Muscle layer of colon (tissue), 2 donors: ENCODE measurements at regions not wholly inside any gene's neighbourhood (a gene's known extent, or its start where the extent isn't known, plus 50 kb on each side); places are given as distances from the start of the nearest gene placed in this dataset.

Experiments
- H3K27ac ChIP-seq: one replicate; pipeline ENCODE4 v1.7.0; 2013; ENCODE audit warnings: low read depth, mild to moderate bottlenecking, low read length, moderate library complexity
- H3K27me3 ChIP-seq, 2 donors: one replicate each; pipeline ENCODE4 v1.7.0; 2013; ENCODE audit warnings: low read length in 2 of 2, mild to moderate bottlenecking in 2 of 2; ENCODE audit not compliant: insufficient read depth in 2 of 2, control insufficient read depth in 1 of 2
- H3K36me3 ChIP-seq: one replicate; pipeline ENCODE4 v1.7.0; 2013; ENCODE audit warnings: mild to moderate bottlenecking, low read length; ENCODE audit not compliant: insufficient read depth
- H3K4me1 ChIP-seq: one replicate; pipeline ENCODE4 v1.7.0; 2013; ENCODE audit warnings: mild to moderate bottlenecking, low read length; ENCODE audit not compliant: insufficient read depth
- H3K4me3 ChIP-seq, 2 donors: one replicate each; pipeline ENCODE4 v1.7.0; 2013; ENCODE audit warnings: low read length in 2 of 2, low read depth in 1 of 2, mild to moderate bottlenecking in 1 of 2, moderate library complexity in 1 of 2
- H3K9ac ChIP-seq: one replicate; pipeline ENCODE4 v1.7.0; 2013; ENCODE audit warnings: low read length
- H3K9me3 ChIP-seq: one replicate; pipeline ENCODE4 v1.7.0; 2013; ENCODE audit warnings: mild to moderate bottlenecking, low read length
- donor health status: abdominal sarcoma.
- donor health status: Adenocarcinoma of cecum.

- Histone ChIP-seq H3K4me1 (no peaks in the 10 kb centered on the region), H3K4me3 (no peak overlapping the region), H3K36me3 (no peaks in the 10 kb centered on the region), H3K27me3 (peaks cover 0 to 45% of the 10 kb centered on the region in 2 donors), H3K27ac (no peak overlapping the region), H3K9ac (no peak overlapping the region), H3K9me3 (no peaks in the 10 kb centered on the region)
Measured at GRCh38 chr7:1324028-1324900, 91.6 kb downstream of the UNCX start.

- peaks cover 0 to 49% of the 10 kb centered on the region in 2 donors for H3K27me3 ChIP-seq
Measured at GRCh38 chr7:1325246-1325645, 92.6 kb downstream of the UNCX start.

GRCh38 chr7:1325646-1326510 is 93.2 kb downstream of the UNCX start:
- H3K4me1 ChIP-seq: no peaks in the 10 kb centered on the region
- peaks cover 0 to 50% of the 10 kb centered on the region in 2 donors for H3K27me3 ChIP-seq
- no peaks in the 10 kb centered on the region for H3K36me3 ChIP-seq
- H3K9me3 ChIP-seq: no peaks in the 10 kb centered on the region
- no peak overlapping the region for H3K9ac ChIP-seq
- no peak overlapping the region for H3K4me3 ChIP-seq
- H3K27ac ChIP-seq: no peak overlapping the region

More at GRCh38 chr7:1325246-1325645, 92.6 kb downstream of the UNCX start:
- Histone ChIP-seq H3K4me3 (no peak overlapping the region), H3K27ac (no peak overlapping the region), H3K9ac (no peak overlapping the region), H3K9me3 (no peaks in the 10 kb centered on the region), H3K4me1 (no peaks in the 10 kb centered on the region), H3K36me3 (no peaks in the 10 kb centered on the region)

GRCh38 chr7:1326511-1326785 is 93.8 kb downstream of the UNCX start:
- Histone ChIP-seq H3K4me1 (no peaks in the 10 kb centered on the region), H3K9ac (no peak overlapping the region), H3K27ac (no peak overlapping the region), H3K27me3 (peaks cover 0 to 50% of the 10 kb centered on the region in 2 donors), H3K36me3 (no peaks in the 10 kb centered on the region), H3K9me3 (no peaks in the 10 kb centered on the region), H3K4me3 (no peak overlapping the region)

GRCh38 chr7:1329261-1329660 is 96.6 kb downstream of the UNCX start:
- no peaks in the 10 kb centered on the region for H3K36me3 ChIP-seq
- no peak overlapping the region for H3K9ac ChIP-seq
- H3K4me3 ChIP-seq: no peak overlapping the region
- no peak overlapping the region for H3K27ac ChIP-seq
- H3K9me3 ChIP-seq: no peaks in the 10 kb centered on the region
- peaks cover 0 to 37% of the 10 kb centered on the region in 2 donors for H3K27me3 ChIP-seq
- no peaks in the 10 kb centered on the region for H3K4me1 ChIP-seq

- H3K27ac ChIP-seq: no peak overlapping the region
Measured at GRCh38 chr7:1329966-1330800, 97.5 kb downstream of the UNCX start.

GRCh38 chr7:1330801-1331425 is 98.2 kb downstream of the UNCX start:
- Histone ChIP-seq H3K27ac (no peak overlapping the region), H3K27me3 (peaks cover 0 to 26% of the 10 kb centered on the region in 2 donors), H3K4me1 (no peaks in the 10 kb centered on the region), H3K9ac (no peak overlapping the region), H3K9me3 (no peaks in the 10 kb centered on the region), H3K4me3 (no peak overlapping the region), H3K36me3 (no peaks in the 10 kb centered on the region)

More at GRCh38 chr7:1329966-1330800, 97.5 kb downstream of the UNCX start:
- Histone ChIP-seq H3K4me1 (no peaks in the 10 kb centered on the region), H3K27me3 (peaks cover 0 to 28% of the 10 kb centered on the region in 2 donors), H3K36me3 (no peaks in the 10 kb centered on the region), H3K9ac (no peak overlapping the region), H3K4me3 (no peak overlapping the region), H3K9me3 (no peaks in the 10 kb centered on the region)

- no peak overlapping the region for H3K4me3 ChIP-seq
- H3K9ac ChIP-seq: no peak overlapping the region
- H3K27ac ChIP-seq: no peak overlapping the region
- H3K36me3 ChIP-seq: no peaks in the 10 kb centered on the region
- no peaks in the 10 kb centered on the region for H3K4me1 ChIP-seq
- H3K27me3 ChIP-seq: peaks cover 0 to 26% of the 10 kb centered on the region in 2 donors
- no peaks in the 10 kb centered on the region for H3K9me3 ChIP-seq
Measured at GRCh38 chr7:1331561-1332467, 99.1 kb downstream of the UNCX start.

- Histone ChIP-seq H3K27ac (no peak overlapping the region), H3K4me1 (no peaks in the 10 kb centered on the region), H3K9me3 (no peaks in the 10 kb centered on the region), H3K27me3 (peaks cover 0 to 23% of the 10 kb centered on the region in 2 donors), H3K4me3 (no peak overlapping the region), H3K9ac (no peak overlapping the region), H3K36me3 (no peaks in the 10 kb centered on the region)
Measured at GRCh38 chr7:1336509-1336908, 103.8 kb downstream of the UNCX start.

GRCh38 chr7:1339611-1340010 is 106.9 kb downstream of the UNCX start:
- H3K27ac ChIP-seq: no peak overlapping the region
- H3K4me3 ChIP-seq: no peak overlapping the region
- no peaks in the 10 kb centered on the region for H3K9me3 ChIP-seq
- no peak overlapping the region for H3K9ac ChIP-seq
- no peaks in the 10 kb centered on the region for H3K36me3 ChIP-seq
- peaks cover 0 to 17% of the 10 kb centered on the region in 2 donors for H3K27me3 ChIP-seq
- H3K4me1 ChIP-seq: no peaks in the 10 kb centered on the region
